ENCODE measurements at regions not wholly inside any gene's neighbourhood (a gene's known extent, or its start where the extent isn't known, plus 50 kb on each side); places are given as distances from the start of the nearest gene placed in this dataset.
A peak's percentile ranks its signal among the peaks of the same experiment; 100 is the strongest.

GRCh38 chr13:54185101-54185500, 1156.5 kb downstream of the OLFM4 start:
- H3K4me3 ChIP-seq (ENCODE audit: insufficient read depth, low read depth, low read length): no peak overlapping the region
- no peaks in the 10 kb centered on the region for H3K36me3 ChIP-seq (replicated peaks; ENCODE audit: control insufficient read depth, insufficient read depth, low read length)
- no peak for DNase-seq
- H3K27me3 ChIP-seq (ENCODE audit: control insufficient read depth, insufficient read depth, low read length): no peaks in the 10 kb centered on the region

GRCh38 chr13:54185785-54186184, 1157.2 kb downstream of the OLFM4 start:
- Histone ChIP-seq H3K36me3 (replicated peaks; ENCODE audit: control insufficient read depth, insufficient read depth, low read length) (no peaks in the 10 kb centered on the region), H3K27me3 (ENCODE audit: control insufficient read depth, insufficient read depth, low read length) (no peaks in the 10 kb centered on the region), H3K4me3 (ENCODE audit: insufficient read depth, low read depth, low read length) (no peak overlapping the region)
- DNase-seq: peak; percentile 11

- Histone ChIP-seq H3K27me3 (ENCODE audit: control insufficient read depth, insufficient read depth, low read length) (no peaks in the 10 kb centered on the region), H3K36me3 (replicated peaks; ENCODE audit: control insufficient read depth, insufficient read depth, low read length) (no peaks in the 10 kb centered on the region), H3K4me3 (ENCODE audit: insufficient read depth, low read depth, low read length) (no peak overlapping the region)
- no peak for DNase-seq
Measured at GRCh38 chr13:54187461-54187860, 1158.8 kb downstream of the OLFM4 start.

- no peak overlapping the region for H3K4me3 ChIP-seq (ENCODE audit: insufficient read depth, low read depth, low read length)
- H3K27me3 ChIP-seq (ENCODE audit: control insufficient read depth, insufficient read depth, low read length): no peaks in the 10 kb centered on the region
- no peaks in the 10 kb centered on the region for H3K36me3 ChIP-seq (replicated peaks; ENCODE audit: control insufficient read depth, insufficient read depth, low read length)
- no peak for DNase-seq
Measured at GRCh38 chr13:54194233-54195024, 1165.8 kb downstream of the OLFM4 start.

- H3K4me3 ChIP-seq (ENCODE audit: insufficient read depth, low read depth, low read length): no peak overlapping the region
- DNase-seq: no peak
- no peaks in the 10 kb centered on the region for H3K36me3 ChIP-seq (replicated peaks; ENCODE audit: control insufficient read depth, insufficient read depth, low read length)
- no peaks in the 10 kb centered on the region for H3K27me3 ChIP-seq (ENCODE audit: control insufficient read depth, insufficient read depth, low read length)
Measured at GRCh38 chr13:54196684-54197083, 1168.1 kb downstream of the OLFM4 start.

GRCh38 chr13:54198911-54199310, 1170.3 kb downstream of the OLFM4 start:
- Histone ChIP-seq H3K36me3 (replicated peaks; ENCODE audit: control insufficient read depth, insufficient read depth, low read length) (no peaks in the 10 kb centered on the region), H3K27me3 (ENCODE audit: control insufficient read depth, insufficient read depth, low read length) (no peaks in the 10 kb centered on the region), H3K4me3 (ENCODE audit: insufficient read depth, low read depth, low read length) (no peak overlapping the region)
- DNase-seq: no peak

- Histone ChIP-seq H3K4me3 (ENCODE audit: insufficient read depth, low read depth, low read length) (no peak overlapping the region), H3K36me3 (replicated peaks; ENCODE audit: control insufficient read depth, insufficient read depth, low read length) (no peaks in the 10 kb centered on the region), H3K27me3 (ENCODE audit: control insufficient read depth, insufficient read depth, low read length) (no peaks in the 10 kb centered on the region)
- no peak for DNase-seq
Measured at GRCh38 chr13:54206626-54207025, 1178.0 kb downstream of the OLFM4 start.

GRCh38 chr13:54210397-54211049, 1181.9 kb downstream of the OLFM4 start:
- H3K36me3 ChIP-seq (replicated peaks; ENCODE audit: control insufficient read depth, insufficient read depth, low read length): no peaks in the 10 kb centered on the region
- no peak for DNase-seq
- no peak overlapping the region for H3K4me3 ChIP-seq (ENCODE audit: insufficient read depth, low read depth, low read length)
- H3K27me3 ChIP-seq (ENCODE audit: control insufficient read depth, insufficient read depth, low read length): no peaks in the 10 kb centered on the region

- H3K36me3 ChIP-seq (replicated peaks; ENCODE audit: control insufficient read depth, insufficient read depth, low read length): no peaks in the 10 kb centered on the region
Measured at GRCh38 chr13:54216221-54216620, 1187.6 kb downstream of the OLFM4 start.

GRCh38 chr13:54226876-54227275, 1198.3 kb downstream of the OLFM4 start:
- H3K36me3 ChIP-seq (replicated peaks; ENCODE audit: control insufficient read depth, insufficient read depth, low read length): no peaks in the 10 kb centered on the region
- no peak for DNase-seq
- H3K27me3 ChIP-seq (ENCODE audit: control insufficient read depth, insufficient read depth, low read length): no peaks in the 10 kb centered on the region

More at GRCh38 chr13:54216221-54216620, 1187.6 kb downstream of the OLFM4 start:
- Histone ChIP-seq H3K27me3 (ENCODE audit: control insufficient read depth, insufficient read depth, low read length) (no peaks in the 10 kb centered on the region), H3K4me3 (ENCODE audit: insufficient read depth, low read depth, low read length) (no peak overlapping the region)
- no peak for DNase-seq

GRCh38 chr13:54232700-54233099, 1204.1 kb downstream of the OLFM4 start:
- Histone ChIP-seq H3K36me3 (replicated peaks; ENCODE audit: control insufficient read depth, insufficient read depth, low read length) (no peaks in the 10 kb centered on the region), H3K27me3 (ENCODE audit: control insufficient read depth, insufficient read depth, low read length) (no peaks in the 10 kb centered on the region)

More at GRCh38 chr13:54226876-54227275, 1198.3 kb downstream of the OLFM4 start:
- no peak overlapping the region for H3K4me3 ChIP-seq (ENCODE audit: insufficient read depth, low read depth, low read length)

GRCh38 chr13:54234607-54235006, 1206.0 kb downstream of the OLFM4 start:
- H3K36me3 ChIP-seq (replicated peaks; ENCODE audit: control insufficient read depth, insufficient read depth, low read length): no peaks in the 10 kb centered on the region
- no peaks in the 10 kb centered on the region for H3K27me3 ChIP-seq (ENCODE audit: control insufficient read depth, insufficient read depth, low read length)
- H3K4me3 ChIP-seq (ENCODE audit: insufficient read depth, low read depth, low read length): no peak overlapping the region
- DNase-seq: no peak

More at GRCh38 chr13:54232700-54233099, 1204.1 kb downstream of the OLFM4 start:
- no peak for DNase-seq
- H3K4me3 ChIP-seq (ENCODE audit: insufficient read depth, low read depth, low read length): no peak overlapping the region

- H3K27me3 ChIP-seq (ENCODE audit: control insufficient read depth, insufficient read depth, low read length): no peaks in the 10 kb centered on the region
- H3K36me3 ChIP-seq (replicated peaks; ENCODE audit: control insufficient read depth, insufficient read depth, low read length): no peaks in the 10 kb centered on the region; the same call in 1 of the 2 replicates
- H3K4me3 ChIP-seq (ENCODE audit: insufficient read depth, low read depth, low read length): no peak overlapping the region
- DNase-seq: no peak
Measured at GRCh38 chr13:54241719-54242118, 1213.1 kb downstream of the OLFM4 start.

GRCh38 chr13:54248306-54248705, 1219.7 kb downstream of the OLFM4 start:
- Histone ChIP-seq H3K36me3 (replicated peaks; ENCODE audit: control insufficient read depth, insufficient read depth, low read length) (no peaks in the 10 kb centered on the region), H3K27me3 (ENCODE audit: control insufficient read depth, insufficient read depth, low read length) (no peaks in the 10 kb centered on the region), H3K4me3 (ENCODE audit: insufficient read depth, low read depth, low read length) (no peak overlapping the region)
- DNase-seq: no peak

- DNase-seq: no peak
- Histone ChIP-seq H3K36me3 (replicated peaks; ENCODE audit: control insufficient read depth, insufficient read depth, low read length) (no peaks in the 10 kb centered on the region), H3K27me3 (ENCODE audit: control insufficient read depth, insufficient read depth, low read length) (no peaks in the 10 kb centered on the region), H3K4me3 (ENCODE audit: insufficient read depth, low read depth, low read length) (no peak overlapping the region)
Measured at GRCh38 chr13:54261856-54262255, 1233.2 kb downstream of the OLFM4 start.

Measured in H7 (cell line).